Left ventricle myocardium superior (tissue), 1 donor: ENCODE measurements at regions not wholly inside any gene's neighbourhood (a gene's known extent, or its start where the extent isn't known, plus 50 kb on each side); places are given as distances from the start of the nearest gene placed in this dataset.

Experiments used
- ATAC-seq: fragments of 200-7000 bp; cut with Tn5 transposase; one replicate; pipeline ENCODE4 v1.9.1; 2020; ENCODE audit warnings: mild to moderate bottlenecking, moderate library complexity
- DNase-seq: peaks from one replicate; pipeline ENCODE4 v3.0.0-alpha.2; 2020
- intact Hi-C: fragments of 100-400 bp; cut with micrococcal nuclease; formaldehyde crosslinking; loops from one replicate; pipeline ENCODE4 v1.11.0; 2022
- donor health status: DM: no; HTN: yes; CAD: no; lungs with severe emphysema.

GRCh38 chr6:113644861-113645575 is 212.1 kb upstream of the MARCKS start:
- intact Hi-C loops, result no loop called here
- DNase-seq (no peak), ATAC-seq (no peak)

- intact Hi-C loops, result no loop called here
- DNase-seq (no peak), ATAC-seq (no peak)
These were observed 211.6 kb upstream of the MARCKS start for GRCh38 chr6:113645576-113645970.

GRCh38 chr6:113645986-113646385 is 211.2 kb upstream of the MARCKS start:
- ATAC-seq (no peak), DNase-seq (no peak)
- intact Hi-C loops, result no loop called here

- intact Hi-C loops, result no loop called here
- no peak for DNase-seq
- ATAC-seq, result no peak
These were observed 210.4 kb upstream of the MARCKS start for GRCh38 chr6:113646701-113647100.

GRCh38 chr6:113647143-113647889 is 209.8 kb upstream of the MARCKS start:
- intact Hi-C loops, result no loop called here
- ATAC-seq, result no peak
- no peak for DNase-seq

- ATAC-seq (no peak), DNase-seq (no peak)
- intact Hi-C loops, result no loop called here
These were observed 208.4 kb upstream of the MARCKS start for GRCh38 chr6:113648698-113649097.

- intact Hi-C loops, result no loop called here
- ATAC-seq, result peak; percentile 45
- no peak for DNase-seq
These were observed 207.9 kb upstream of the MARCKS start for GRCh38 chr6:113649276-113649675.

- intact Hi-C loops, result no loop called here
- DNase-seq (no peak), ATAC-seq (no peak)
These were observed 207.1 kb upstream of the MARCKS start for GRCh38 chr6:113649880-113650609.

GRCh38 chr6:113650610-113650979 is 206.6 kb upstream of the MARCKS start:
- DNase-seq (no peak), ATAC-seq (no peak)
- intact Hi-C loops, result no loop called here

- intact Hi-C loops, result no loop called here
- DNase-seq (peak; percentile 53), ATAC-seq (peak; percentile 96)
These were observed 206.0 kb upstream of the MARCKS start for GRCh38 chr6:113651120-113651519.

- intact Hi-C loops, result no loop called here
- no peak for DNase-seq
- ATAC-seq, result no peak
These were observed 205.2 kb upstream of the MARCKS start for GRCh38 chr6:113651920-113652319.

GRCh38 chr6:113653275-113653674 is 203.9 kb upstream of the MARCKS start:
- intact Hi-C loops, result no loop called here
- DNase-seq, result no peak
- ATAC-seq, result no peak

- intact Hi-C loops, result no loop called here
- ATAC-seq, result peak; percentile 65
- peak; percentile 64 for DNase-seq
These were observed 202.7 kb upstream of the MARCKS start for GRCh38 chr6:113654396-113654795.

GRCh38 chr6:113655761-113656160 is 201.4 kb upstream of the MARCKS start:
- ATAC-seq, result no peak
- intact Hi-C loops, result no loop called here
- DNase-seq, result no peak

- ATAC-seq (no peak), DNase-seq (no peak)
- intact Hi-C loops, result no loop called here
These were observed 197.3 kb upstream of the MARCKS start for GRCh38 chr6:113659762-113660404.

GRCh38 chr6:113660819-113661218 is 196.3 kb upstream of the MARCKS start:
- ATAC-seq (no peak), DNase-seq (no peak)
- intact Hi-C loops, result no loop called here

- intact Hi-C loops, result no loop called here
- ATAC-seq, result no peak
- DNase-seq, result no peak
These were observed 195.0 kb upstream of the MARCKS start for GRCh38 chr6:113662093-113662665.

- DNase-seq (no peak), ATAC-seq (no peak)
- intact Hi-C loops, result no loop called here
These were observed 194.3 kb upstream of the MARCKS start for GRCh38 chr6:113662688-113663333.

GRCh38 chr6:113664909-113665308 is 192.2 kb upstream of the MARCKS start:
- intact Hi-C loops, result no loop called here
- ATAC-seq (no peak), DNase-seq (no peak)
